ENCODE measurements at regions not wholly inside any gene's neighbourhood (a gene's known extent, or its start where the extent isn't known, plus 50 kb on each side); places are given as distances from the start of the nearest gene placed in this dataset.

DNA sequence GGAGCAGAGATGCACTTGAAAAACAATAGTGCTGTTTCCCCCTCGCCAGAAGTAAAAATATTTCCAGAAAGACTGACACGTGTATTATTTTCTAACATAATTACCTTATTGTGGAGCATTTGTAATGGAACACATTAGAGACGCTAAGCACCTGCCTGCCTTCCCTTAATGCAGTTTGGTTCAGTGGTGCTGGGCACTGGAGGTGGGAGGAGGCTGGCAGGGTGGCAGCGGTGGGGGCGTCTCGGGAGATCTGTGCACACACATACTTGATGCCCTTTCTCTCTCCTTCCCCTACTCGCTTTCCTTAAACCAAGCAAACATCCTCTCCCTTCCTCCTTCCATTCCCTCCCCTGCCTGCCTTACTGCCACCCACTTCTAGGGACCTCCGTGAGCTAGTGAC lies 156.6 kb upstream of the SDK2 start:
- no peak for TF ChIP-seq TAF1 (IDR thresholded peaks at IDR 0.05; ENCODE audit: low read depth, low read length)
- TF ChIP-seq EP300 (IDR thresholded peaks at IDR 0.05; ENCODE audit: borderline replicate concordance in 1 of 2, low read depth in 2 of 2, low read length in 2 of 2): no peak
- TF ChIP-seq, protein P1, sequence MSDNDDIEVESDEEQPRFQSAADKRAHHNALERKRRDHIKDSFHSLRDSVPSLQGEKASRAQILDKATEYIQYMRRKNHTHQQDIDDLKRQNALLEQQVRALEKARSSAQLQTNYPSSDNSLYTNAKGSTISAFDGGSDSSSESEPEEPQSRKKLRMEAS (IDR thresholded peaks at IDR 0.05): no peak
- TF ChIP-seq CTCF (IDR thresholded peaks at IDR 0.05; ENCODE audit: control extremely low read depth in 1 of 3, insufficient read depth in 1 of 3, low read depth in 1 of 3, low read length in 3 of 3): no peak
- no peak for TF ChIP-seq GTF2F1 (IDR thresholded peaks at IDR 0.05; ENCODE audit: borderline replicate concordance, low read depth, low read length)
- TF ChIP-seq POLR2A (IDR thresholded peaks at IDR 0.05; ENCODE audit: control extremely low read depth in 1 of 2, low read depth in 2 of 2, low read length in 2 of 2): no peak
- no peak for TF ChIP-seq POLR2AphosphoS5 (IDR thresholded peaks at IDR 0.05; ENCODE audit: low read depth, low read length)
- no peak for TF ChIP-seq EZH2 (IDR thresholded peaks at IDR 0.05; ENCODE audit: low read depth, low read length, severe bottlenecking)
- TF ChIP-seq MAFK (IDR thresholded peaks at IDR 0.05; ENCODE audit: low read depth, low read length): no peak
- no peak for TF ChIP-seq SP4 (IDR thresholded peaks at IDR 0.05; ENCODE audit: low read length)
- no peak for TF ChIP-seq NRF1 (IDR thresholded peaks at IDR 0.05; ENCODE audit: low read depth, low read length)
- no peak for TF ChIP-seq GABPA (IDR thresholded peaks at IDR 0.05; ENCODE audit: borderline replicate concordance, insufficient read depth, low read length)
